Lung (tissue), 11 donors: ENCODE measurements at regions not wholly inside any gene's neighbourhood (a gene's known extent, or its start where the extent isn't known, plus 50 kb on each side); places are given as distances from the start of the nearest gene placed in this dataset.

Experiments used
- ATAC-seq: fragments of 200-7000 bp; cut with Tn5 transposase; one replicate; pipeline ENCODE4 v1.9.1; 2020; ENCODE audit warnings: moderate number of reproducible peaks; ENCODE audit not compliant: insufficient read depth, low FRiP score
- DNase-seq, 3 donors: peaks; one replicate each; pipeline ENCODE4 v3.0.0-alpha.2; 2013 to 2017
- H3K27ac ChIP-seq, 2 donors: one replicate each; pipeline ENCODE4 v1.5.1; 2013; ENCODE audit warnings: mild to moderate bottlenecking in 2 of 2, moderate library complexity in 2 of 2, control low read depth in 1 of 2, inconsistent platforms in 1 of 2, low read depth in 1 of 2, low read length in 1 of 2
- H3K27me3 ChIP-seq, 3 donors: one replicate each; pipeline ENCODE4 v1.5.1; 2013; ENCODE audit warnings: low read length in 2 of 3; ENCODE audit not compliant: control insufficient read depth in 3 of 3, insufficient read depth in 3 of 3
- H3K36me3 ChIP-seq, 4 donors: one replicate each; pipeline ENCODE4 v1.5.1; 2013; ENCODE audit warnings: low read length in 4 of 4, mild to moderate bottlenecking in 1 of 4, moderate library complexity in 1 of 4; ENCODE audit not compliant: control insufficient read depth in 4 of 4, insufficient read depth in 4 of 4
- H3K4me1 ChIP-seq, 5 donors: one replicate each; pipeline ENCODE4 v1.5.1; 2013; ENCODE audit warnings: low read length in 5 of 5, mild to moderate bottlenecking in 2 of 5, moderate library complexity in 1 of 5; ENCODE audit not compliant: control insufficient read depth in 5 of 5, insufficient read depth in 5 of 5
- H3K4me3 ChIP-seq: one replicate; pipeline ENCODE4 v1.5.1; 2013; ENCODE audit warnings: mild to moderate bottlenecking, control low read depth, moderate library complexity
- H3K9ac ChIP-seq, 2 donors: one replicate each; pipeline ENCODE4 v1.5.1; 2013; ENCODE audit warnings: low read length in 2 of 2, control low read depth in 1 of 2; ENCODE audit not compliant: insufficient read depth in 1 of 2
- H3K9me3 ChIP-seq, 4 donors: one replicate each; pipeline ENCODE4 v1.5.1; 2013; ENCODE audit warnings: low read length in 3 of 4, mild to moderate bottlenecking in 1 of 4, moderate library complexity in 1 of 4; ENCODE audit not compliant: control insufficient read depth in 4 of 4, insufficient read depth in 3 of 4
- WGBS, 2 donors: extraction: QIAGEN DNeasy Blood & Tissue Kit; methylation state at CpG; one replicate each; pipeline ENCODE4 v1.1.7; 2013; 5-methylcytosine and 5-hydroxymethylcytosine counted together
- TF ChIP-seq, protein P1 (sequence below): IDR thresholded peaks from 2 replicates; pipeline ENCODE4 v1.5.1; 2012; ENCODE audit warnings: mild to moderate bottlenecking; ENCODE audit errors: control extremely low read depth, extremely low read depth
- donor health status: control.
- donor health status: control.
- donor health status: Bipolar disorder and iron deficiency.
- donor health status: healthy.
- donor health status: DM: yes; HTN: yes; CAD: no.

DNA sequence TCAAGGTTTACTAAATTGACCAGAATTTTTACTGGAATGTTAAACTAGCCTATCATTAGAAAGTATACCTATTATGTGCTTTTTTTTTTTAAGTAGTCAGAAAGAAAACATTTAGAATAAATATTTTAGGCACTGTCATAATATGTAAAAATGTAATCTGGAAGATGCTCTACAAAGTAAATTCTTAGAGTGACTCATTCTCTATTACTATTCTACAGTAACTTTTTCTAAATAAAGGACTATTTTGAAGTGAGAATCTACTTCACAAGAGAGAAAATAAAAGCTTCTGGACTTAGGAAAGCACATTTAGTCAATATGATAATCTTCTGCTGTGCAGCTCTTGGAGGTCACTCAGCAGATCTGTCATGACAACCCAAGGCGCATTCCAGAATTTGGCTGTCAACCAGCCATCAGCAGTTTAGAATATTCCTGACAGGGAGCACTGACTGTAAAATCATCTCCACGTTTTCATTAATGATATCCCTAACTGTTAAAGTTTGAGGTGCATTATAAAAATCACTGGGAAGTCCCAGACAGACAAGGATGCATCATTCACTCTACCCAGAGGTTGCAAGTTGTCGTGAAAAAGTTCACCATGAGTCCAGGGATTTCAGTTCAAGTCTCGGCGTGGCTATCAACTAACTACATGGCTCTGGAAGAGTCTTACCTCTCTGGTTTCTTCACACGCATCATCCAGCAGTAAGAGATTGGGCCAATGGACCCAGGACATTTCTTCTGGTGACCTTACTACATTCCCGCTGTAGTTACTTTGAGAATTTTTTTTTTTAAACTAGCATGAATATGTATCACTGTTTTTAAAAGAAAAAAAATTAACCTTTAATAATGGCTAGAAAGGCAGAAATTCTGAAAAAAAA, 374.9 kb downstream of the GJA1 start:
- H3K27ac ChIP-seq = no peak overlapping the region
- ATAC-seq = no peak
- H3K4me3 ChIP-seq = no peak overlapping the region
- no peak for DNase-seq
- TF ChIP-seq, protein P1, sequence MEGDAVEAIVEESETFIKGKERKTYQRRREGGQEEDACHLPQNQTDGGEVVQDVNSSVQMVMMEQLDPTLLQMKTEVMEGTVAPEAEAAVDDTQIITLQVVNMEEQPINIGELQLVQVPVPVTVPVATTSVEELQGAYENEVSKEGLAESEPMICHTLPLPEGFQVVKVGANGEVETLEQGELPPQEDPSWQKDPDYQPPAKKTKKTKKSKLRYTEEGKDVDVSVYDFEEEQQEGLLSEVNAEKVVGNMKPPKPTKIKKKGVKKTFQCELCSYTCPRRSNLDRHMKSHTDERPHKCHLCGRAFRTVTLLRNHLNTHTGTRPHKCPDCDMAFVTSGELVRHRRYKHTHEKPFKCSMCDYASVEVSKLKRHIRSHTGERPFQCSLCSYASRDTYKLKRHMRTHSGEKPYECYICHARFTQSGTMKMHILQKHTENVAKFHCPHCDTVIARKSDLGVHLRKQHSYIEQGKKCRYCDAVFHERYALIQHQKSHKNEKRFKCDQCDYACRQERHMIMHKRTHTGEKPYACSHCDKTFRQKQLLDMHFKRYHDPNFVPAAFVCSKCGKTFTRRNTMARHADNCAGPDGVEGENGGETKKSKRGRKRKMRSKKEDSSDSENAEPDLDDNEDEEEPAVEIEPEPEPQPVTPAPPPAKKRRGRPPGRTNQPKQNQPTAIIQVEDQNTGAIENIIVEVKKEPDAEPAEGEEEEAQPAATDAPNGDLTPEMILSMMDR = no peak
- no peaks in the 10 kb centered on the region for H3K9me3 ChIP-seq
- no peaks in the 10 kb centered on the region for H3K4me1 ChIP-seq
- no peaks in the 10 kb centered on the region for H3K36me3 ChIP-seq
- no peak overlapping the region for H3K9ac ChIP-seq
- H3K27me3 ChIP-seq = no peaks in the 10 kb centered on the region
- 86 to 89% methylated on average over 7 of the region's 7 CpGs for whole genome bisulfite sequencing, 2 donors

DNA sequence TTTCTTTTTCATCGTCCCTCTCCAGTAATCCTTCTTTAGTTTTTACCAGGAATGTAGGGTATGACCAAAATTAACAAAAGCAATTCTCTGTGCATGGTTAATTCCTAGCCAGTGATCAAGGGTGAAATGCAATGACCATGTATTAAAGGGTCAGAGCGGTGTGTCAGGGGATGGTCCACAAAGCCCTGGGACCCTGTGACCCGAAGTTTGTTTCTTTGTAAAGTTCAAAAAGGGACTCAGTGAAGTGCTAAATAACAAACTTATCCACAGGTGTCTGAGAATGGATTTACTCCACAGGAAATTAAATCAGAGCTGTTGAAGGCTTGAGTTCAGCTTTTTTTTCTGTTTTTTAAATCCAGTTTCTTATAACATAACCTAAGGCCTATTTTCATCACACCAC, 375.7 kb downstream of the GJA1 start:
- Histone ChIP-seq H3K9ac (no peak overlapping the region), H3K4me3 (no peak overlapping the region), H3K27me3 (no peaks in the 10 kb centered on the region), H3K27ac (no peak overlapping the region), H3K4me1 (no peaks in the 10 kb centered on the region), H3K9me3 (no peaks in the 10 kb centered on the region), H3K36me3 (no peaks in the 10 kb centered on the region)
- TF ChIP-seq, protein P1 = no peak
- ATAC-seq (no peak), DNase-seq (no peak)
- WGBS, 2 donors = 90 to 94% methylated on average over 3 of the region's 3 CpGs

DNA sequence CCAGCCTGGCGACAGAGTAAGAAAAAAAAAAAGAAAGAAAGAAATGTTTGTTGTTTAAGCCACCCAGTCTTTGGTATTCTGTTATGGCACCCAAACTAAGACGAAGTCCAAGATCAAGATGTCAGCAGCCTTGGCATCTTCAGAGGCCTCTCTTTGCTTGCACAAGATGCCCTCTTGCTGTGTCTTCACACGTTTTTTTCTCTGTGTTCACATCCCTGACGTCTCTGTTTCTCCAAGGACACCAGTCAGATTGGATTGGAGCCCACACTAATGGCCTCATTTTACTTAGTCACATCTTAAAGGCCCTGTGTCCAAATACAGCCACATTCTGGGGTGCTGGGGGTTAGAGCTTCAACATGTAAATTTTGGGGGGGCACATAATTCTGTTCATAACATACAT, 380.9 kb downstream of the GJA1 start:
- H3K9ac ChIP-seq = no peak overlapping the region
- peaks cover 0 to 5% (median under 1%) of the 10 kb centered on the region in 4 donors for H3K9me3 ChIP-seq
- no peaks in the 10 kb centered on the region for H3K36me3 ChIP-seq
- no peak overlapping the region for H3K27ac ChIP-seq
- H3K27me3 ChIP-seq = no peaks in the 10 kb centered on the region
- H3K4me1 ChIP-seq = peaks cover 0 to 5% (median 0%) of the 10 kb centered on the region in 5 donors
- no peak for ATAC-seq
- peak; percentile 16 to 63 (median 42) for DNase-seq
- no peak overlapping the region for H3K4me3 ChIP-seq
- 58 to 72% methylated on average over 4 of the region's 4 CpGs for WGBS, 2 donors
- TF ChIP-seq, protein P1 = no peak
